8988T (cell line): ENCODE measurements at regions not wholly inside any gene's neighbourhood (a gene's known extent, or its start where the extent isn't known, plus 50 kb on each side); places are given as distances from the start of the nearest gene placed in this dataset.

ENCODE experiments used
- DNase-seq: peaks from one replicate; pipeline ENCODE4 v3.0.0; 2011

GRCh38 chr10:36271627-36272340, 629.7 kb upstream of the FZD8 start:
- DNase-seq = no peak

GRCh38 chr10:36269222-36269621, 627.1 kb upstream of the FZD8 start:
- no peak for DNase-seq

GRCh38 chr10:36266923-36267322, 624.8 kb upstream of the FZD8 start:
- no peak for DNase-seq

GRCh38 chr10:36265741-36266140, 623.6 kb upstream of the FZD8 start:
- DNase-seq = no peak

DNA sequence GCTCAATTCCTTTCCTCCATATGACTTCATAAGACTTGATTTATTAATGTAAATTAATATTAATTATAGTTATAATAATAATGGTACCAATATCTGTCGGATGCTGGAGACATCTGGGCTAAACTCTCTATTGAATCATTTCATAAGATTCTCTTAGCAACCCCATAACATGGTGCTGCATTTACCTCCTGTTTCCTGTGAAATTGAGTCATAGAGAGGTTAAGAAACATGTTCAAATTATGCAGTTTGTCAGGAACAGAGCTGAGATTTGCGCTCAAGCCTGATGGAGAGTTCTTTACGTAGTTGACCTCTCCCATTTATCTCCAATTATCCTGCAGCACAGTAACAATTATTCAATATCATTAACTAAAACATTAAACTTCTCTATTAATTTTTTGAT, 621.8 kb upstream of the FZD8 start:
- no peak for DNase-seq

GRCh38 chr10:36256948-36257356, 614.9 kb upstream of the FZD8 start:
- no peak for DNase-seq

DNA sequence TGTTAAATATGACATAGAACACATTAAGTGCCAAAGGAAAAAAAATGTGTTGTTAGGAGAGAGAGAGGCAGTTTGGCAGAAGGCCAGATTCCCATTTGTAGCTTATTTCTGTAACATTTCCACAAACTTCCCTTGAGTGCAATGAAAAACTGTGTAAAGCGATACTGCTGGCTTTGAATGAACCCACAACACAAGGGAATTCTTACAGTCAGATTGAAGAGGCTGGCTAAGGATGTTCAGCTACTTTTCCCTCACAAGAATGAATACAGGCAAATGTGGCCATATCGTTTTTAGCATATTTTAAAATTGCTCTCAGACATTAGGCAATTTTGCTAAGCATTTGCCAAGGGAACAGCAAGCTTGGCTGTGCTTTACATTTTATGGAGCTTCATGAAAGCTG, 614.1 kb upstream of the FZD8 start:
- no peak for DNase-seq

DNA sequence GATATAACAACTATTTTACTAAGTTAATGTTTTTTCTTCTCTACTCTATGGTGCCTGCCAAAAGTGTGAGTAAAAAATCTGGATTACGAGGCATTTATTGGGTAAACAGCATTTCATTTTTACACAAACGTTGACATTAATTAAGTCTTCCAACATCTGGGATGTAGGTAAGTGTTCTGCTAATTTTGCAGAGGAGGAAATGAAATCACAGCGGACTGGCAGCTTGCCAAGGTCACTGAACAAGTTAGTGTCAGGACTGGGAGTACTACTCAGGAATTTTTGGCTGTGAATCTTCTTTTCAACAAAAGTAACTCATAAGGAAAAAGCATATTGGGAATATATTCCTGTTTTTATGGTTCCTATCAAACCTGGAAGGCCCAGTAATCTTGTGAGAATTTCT, 612.1 kb upstream of the FZD8 start:
- no peak for DNase-seq

DNA sequence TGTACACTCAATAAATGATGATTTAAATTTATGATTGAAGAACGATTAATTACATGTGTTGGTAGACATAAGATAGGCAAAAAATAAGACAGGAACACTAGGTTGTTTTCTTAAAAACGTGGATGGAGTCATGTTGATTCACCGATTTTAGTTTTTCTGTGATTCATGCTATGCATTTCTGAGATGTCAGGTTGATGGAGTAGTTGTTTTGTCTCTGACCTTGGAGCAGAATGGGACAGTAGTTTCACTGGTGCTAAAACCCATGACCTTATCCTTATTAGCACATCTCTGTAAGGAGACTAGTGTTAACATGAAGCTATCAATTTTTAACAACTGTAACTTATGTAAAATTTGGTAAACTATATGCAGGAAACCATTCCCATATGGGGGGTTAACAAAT, 611.6 kb upstream of the FZD8 start:
- no peak for DNase-seq

- DNase-seq = no peak
These were observed 609.0 kb upstream of the FZD8 start for GRCh38 chr10:36251068-36251467.

DNA sequence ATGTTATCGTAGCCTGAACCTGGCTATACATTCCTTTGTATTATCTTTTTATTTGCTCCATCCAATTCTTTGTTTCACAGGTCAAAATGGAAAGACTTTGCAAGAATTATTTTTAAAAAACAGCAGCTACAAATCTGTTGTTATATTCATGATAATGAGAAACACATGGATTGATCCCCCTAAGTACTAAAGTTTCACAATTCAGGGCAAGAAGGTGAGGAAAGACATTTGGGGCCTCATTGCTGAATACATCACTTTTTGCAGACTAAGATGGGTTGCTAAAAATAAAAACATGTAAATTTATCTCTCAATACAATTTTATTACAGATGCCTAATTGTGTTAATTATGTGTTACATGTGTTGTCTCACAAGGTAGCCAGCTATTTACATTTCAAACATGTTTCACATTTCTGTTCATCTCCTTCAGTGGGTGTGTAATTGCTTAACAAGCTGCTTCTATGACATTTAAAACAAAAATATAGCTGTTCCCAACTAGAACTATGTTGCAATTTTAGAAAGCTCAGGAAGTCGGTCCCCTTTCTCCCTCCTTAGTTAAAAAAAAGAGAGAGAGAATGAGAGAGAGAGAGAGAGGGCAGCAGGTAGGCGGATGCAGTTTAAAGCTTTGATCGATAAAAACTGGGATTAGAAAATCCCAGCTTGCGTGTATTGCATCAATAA, 606.3 kb upstream of the FZD8 start:
- DNase-seq = no peak

GRCh38 chr10:36247478-36247877, 605.4 kb upstream of the FZD8 start:
- no peak for DNase-seq

- no peak for DNase-seq
These were observed 594.8 kb upstream of the FZD8 start for GRCh38 chr10:36236931-36237330.

- no peak for DNase-seq
These were observed 594.2 kb upstream of the FZD8 start for GRCh38 chr10:36236341-36236740.

DNA sequence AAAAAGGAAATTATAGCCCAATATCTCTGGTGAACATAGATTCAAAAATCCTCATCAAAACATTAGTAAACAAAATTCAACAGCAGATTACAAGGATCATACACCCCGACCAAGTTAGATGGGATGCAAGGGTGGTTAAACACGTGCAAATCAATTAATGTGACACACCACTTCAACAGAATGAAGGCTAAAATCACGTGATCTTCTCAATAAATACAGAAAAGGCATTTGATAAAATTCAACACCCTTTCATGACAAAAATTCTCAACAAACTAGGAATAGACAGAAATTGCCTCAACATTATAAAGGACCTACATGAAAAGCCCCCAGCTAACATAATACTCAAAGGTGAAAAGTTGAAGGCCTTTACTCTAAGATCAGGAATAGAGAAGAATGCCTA, 590.8 kb upstream of the FZD8 start:
- DNase-seq = no peak

DNA sequence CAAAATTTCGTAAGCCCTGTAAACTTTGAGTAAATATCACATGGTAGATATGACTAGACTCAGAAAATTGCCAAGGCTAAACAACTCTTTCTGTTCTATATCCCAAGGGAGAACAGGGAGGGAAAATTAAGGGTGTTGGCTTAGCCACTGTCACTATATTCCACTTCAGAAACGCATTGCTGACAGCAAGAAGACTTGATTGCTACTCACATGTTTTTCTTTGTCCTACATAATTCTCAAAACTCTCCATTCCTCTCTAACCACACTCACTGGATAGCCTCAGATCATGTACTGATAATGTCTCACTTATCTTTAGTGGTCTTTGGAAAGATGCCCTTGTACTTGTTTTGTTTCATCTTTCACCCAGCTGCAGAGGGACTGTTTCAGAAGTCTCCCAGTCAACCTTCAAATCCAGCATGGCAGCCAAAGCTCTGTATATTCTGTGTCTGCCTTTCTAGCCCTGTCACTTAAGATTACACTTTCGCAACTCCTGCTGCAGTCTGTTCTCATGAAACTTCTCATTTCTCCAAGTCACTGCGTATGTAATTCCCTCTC, 582.4 kb upstream of the FZD8 start:
- no peak for DNase-seq

- no peak for DNase-seq
These were observed 579.0 kb upstream of the FZD8 start for GRCh38 chr10:36221101-36221500.

DNA sequence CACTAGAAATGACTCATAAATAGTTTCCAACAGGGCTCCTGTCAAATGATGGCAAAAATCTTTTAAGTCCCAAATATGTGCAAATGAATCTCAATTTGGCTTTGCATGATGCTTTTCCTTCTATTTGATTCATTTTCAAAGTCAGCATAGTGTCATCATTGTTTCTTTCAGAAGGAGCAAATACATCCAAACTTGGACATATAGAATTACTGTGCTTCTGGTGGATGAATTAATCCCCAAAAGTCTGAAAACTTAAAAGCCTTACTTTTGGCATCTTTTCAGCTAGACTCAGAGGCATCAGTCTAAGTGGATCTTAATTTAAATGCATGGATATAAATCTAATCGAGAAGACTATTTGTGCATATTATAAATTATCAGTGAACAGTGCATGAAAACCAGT, 578.1 kb upstream of the FZD8 start:
- DNase-seq = no peak

- DNase-seq = no peak
These were observed 569.8 kb upstream of the FZD8 start for GRCh38 chr10:36211856-36212255.

DNA sequence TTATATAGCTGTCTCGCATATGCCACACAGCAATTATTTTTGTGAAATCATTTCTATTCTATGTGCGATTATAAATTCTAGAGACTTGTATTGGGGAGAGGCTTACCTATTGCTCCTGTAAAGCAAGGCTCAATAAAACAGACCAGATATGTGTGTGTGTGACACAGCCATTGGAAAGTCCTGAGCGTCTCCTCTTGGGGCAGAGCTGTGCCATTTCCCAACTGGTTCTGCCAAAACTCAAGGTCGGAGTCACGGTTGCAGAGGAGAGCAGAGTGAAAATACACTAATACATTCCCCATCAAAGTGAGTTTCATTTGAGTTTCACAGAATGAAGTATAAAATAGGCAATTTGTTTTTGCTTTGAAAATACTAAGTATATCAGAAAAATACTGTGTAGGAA, 567.4 kb upstream of the FZD8 start:
- DNase-seq = no peak

GRCh38 chr10:36202881-36203280, 560.8 kb upstream of the FZD8 start:
- no peak for DNase-seq

DNA sequence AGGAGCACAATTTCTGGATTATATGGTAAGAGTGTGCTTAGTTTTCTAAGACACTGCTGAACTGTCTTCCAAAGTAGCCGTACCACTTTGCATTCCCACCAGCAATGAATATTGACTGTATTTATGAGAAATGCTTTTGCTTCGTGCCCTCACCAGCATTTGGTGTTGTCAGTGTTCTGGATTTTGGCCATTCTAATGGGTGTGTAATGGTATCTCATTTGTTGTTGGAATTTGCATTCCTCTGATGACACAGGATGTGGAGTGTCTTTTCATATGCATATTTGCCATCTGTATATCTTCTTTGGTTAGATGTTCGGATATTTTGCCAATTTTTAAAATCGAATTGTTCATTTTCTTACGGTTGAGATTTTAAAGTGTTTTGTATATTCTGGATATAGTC, 558.5 kb upstream of the FZD8 start:
- no peak for DNase-seq

- DNase-seq = no peak
These were observed 556.2 kb upstream of the FZD8 start for GRCh38 chr10:36198322-36198721.

DNA sequence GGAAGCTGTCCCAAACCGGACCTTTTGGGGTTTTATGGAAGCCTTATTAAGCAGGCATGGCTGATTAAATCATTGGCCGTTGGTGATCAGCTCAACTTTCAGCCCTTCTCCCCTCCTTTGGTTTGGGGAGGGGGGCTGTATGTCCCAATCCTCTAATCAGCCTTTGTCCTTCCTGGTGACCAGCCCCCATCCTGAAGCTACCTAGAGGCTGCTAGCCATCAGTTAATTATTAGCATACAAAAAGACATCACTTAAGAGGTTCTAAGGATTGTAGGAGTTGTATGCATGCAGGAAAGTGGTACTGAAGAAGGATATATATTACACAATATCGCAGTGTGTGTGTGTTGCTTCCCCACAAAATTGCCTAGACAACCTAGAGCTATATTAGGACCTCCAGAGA, 553.3 kb upstream of the FZD8 start:
- no peak for DNase-seq

GRCh38 chr10:36194276-36194675, 552.2 kb upstream of the FZD8 start:
- no peak for DNase-seq
